Liver (tissue), 3 donors: ENCODE measurements at regions not wholly inside any gene's neighbourhood (a gene's known extent, or its start where the extent isn't known, plus 50 kb on each side); places are given as distances from the start of the nearest gene placed in this dataset.

Experiments used
- CTCF ChIP-seq: fragments of 150-350 bp; IDR thresholded peaks from 2 replicates; pipeline ENCODE4 v1.5.1; 2017; ENCODE audit warnings: improper control_type of control experiment, low read depth, low read length; ENCODE audit not compliant: missing input control
- GABPA ChIP-seq, 2 donors: IDR thresholded peaks in 1 of 2; conservative IDR thresholded peaks in 1 of 2; 2 replicates each; pipeline ENCODE4 v1.6.1; 2016; ENCODE audit warnings: antibody characterized with exemption in 2 of 2, mild to moderate bottlenecking in 1 of 2, moderate library complexity in 1 of 2
- HNF4A ChIP-seq, 2 donors: conservative IDR thresholded peaks; 2 replicates each; pipeline ENCODE4 v1.6.1; 2016; ENCODE audit warnings: antibody characterized with exemption in 2 of 2, mild to moderate bottlenecking in 2 of 2
- HNF4G ChIP-seq: IDR thresholded peaks from 2 replicates; pipeline ENCODE4 v1.6.1; 2016; ENCODE audit warnings: antibody characterized with exemption
- JUND ChIP-seq, 2 donors: IDR thresholded peaks; 2 replicates each; pipeline ENCODE4 v1.6.1; 2016; ENCODE audit warnings: antibody characterized with exemption in 2 of 2
- MAX ChIP-seq: IDR thresholded peaks from 2 replicates; pipeline ENCODE4 v1.6.1; 2016; ENCODE audit warnings: antibody characterized with exemption
- RAD21 ChIP-seq, 2 donors: IDR thresholded peaks; 2 replicates each; pipeline ENCODE4 v1.6.1; 2016; ENCODE audit warnings: antibody characterized with exemption in 2 of 2, mild to moderate bottlenecking in 2 of 2
- REST ChIP-seq: IDR thresholded peaks from 2 replicates; pipeline ENCODE4 v1.6.1; 2016; ENCODE audit warnings: antibody characterized with exemption, mild to moderate bottlenecking
- RXRA ChIP-seq, 2 donors: IDR thresholded peaks; 2 replicates each; pipeline ENCODE4 v1.6.1; 2017 to 2018; ENCODE audit warnings: antibody characterized with exemption in 2 of 2, mild to moderate bottlenecking in 1 of 2
- SP1 ChIP-seq: IDR thresholded peaks from 2 replicates; pipeline ENCODE4 v1.6.1; 2018; ENCODE audit warnings: antibody characterized with exemption, mild to moderate bottlenecking
- TAF1 ChIP-seq: conservative IDR thresholded peaks from 2 replicates; pipeline ENCODE4 v1.6.1; 2016; ENCODE audit warnings: antibody characterized with exemption, mild to moderate bottlenecking
- YY1 ChIP-seq: IDR thresholded peaks from 2 replicates; pipeline ENCODE4 v1.6.1; 2016; ENCODE audit warnings: antibody characterized with exemption, mild to moderate bottlenecking
- ZBTB33 ChIP-seq: IDR thresholded peaks from 2 replicates; pipeline ENCODE4 v1.6.1; 2016; ENCODE audit warnings: antibody characterized with exemption
- donor health status: healthy.
- donor health status: healthy.

- TF ChIP-seq CTCF (no peak), MAX (no peak), HNF4A (conservative IDR thresholded peaks at IDR 0.05) (no peak), RXRA (IDR thresholded peaks at IDR 0.05) (no peak), ZBTB33 (no peak), RAD21 (IDR thresholded peaks at IDR 0.05) (no peak), JUND (IDR thresholded peaks at IDR 0.05) (no peak), YY1 (no peak), TAF1 (no peak), REST (no peak), HNF4G (no peak), SP1 (no peak), GABPA (IDR thresholded peaks at IDR 0.05 in 1 of 2, conservative IDR thresholded peaks at IDR 0.05 in 1 of 2) (no peak)
These were observed 117.0 kb upstream of the ALX4 start for GRCh38 chr11:44426958-44427357.
